ENCODE measurements at regions not wholly inside any gene's neighbourhood (a gene's known extent, or its start where the extent isn't known, plus 50 kb on each side); places are given as distances from the start of the nearest gene placed in this dataset.

DNA sequence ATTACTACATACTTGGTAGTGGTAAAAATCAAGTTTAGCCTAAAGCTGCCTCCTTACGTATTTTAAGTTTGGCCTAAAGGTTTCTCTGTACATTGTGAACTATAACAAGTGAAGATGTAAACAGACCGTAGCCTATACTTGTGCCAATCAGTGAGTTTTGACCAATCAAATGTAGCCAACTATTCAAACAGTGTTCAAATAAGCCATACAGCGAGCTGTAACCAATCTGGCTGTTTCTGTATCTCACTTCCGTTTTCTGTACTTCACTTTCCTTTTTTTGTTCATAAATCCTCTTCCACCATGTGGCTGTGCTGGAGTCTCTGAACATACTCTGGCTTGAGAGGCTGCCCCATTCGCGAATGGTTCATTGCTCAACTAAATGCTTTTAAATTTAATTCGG, 2504.6 kb downstream of the PCDH9 start:
- TF ChIP-seq, protein P1, sequence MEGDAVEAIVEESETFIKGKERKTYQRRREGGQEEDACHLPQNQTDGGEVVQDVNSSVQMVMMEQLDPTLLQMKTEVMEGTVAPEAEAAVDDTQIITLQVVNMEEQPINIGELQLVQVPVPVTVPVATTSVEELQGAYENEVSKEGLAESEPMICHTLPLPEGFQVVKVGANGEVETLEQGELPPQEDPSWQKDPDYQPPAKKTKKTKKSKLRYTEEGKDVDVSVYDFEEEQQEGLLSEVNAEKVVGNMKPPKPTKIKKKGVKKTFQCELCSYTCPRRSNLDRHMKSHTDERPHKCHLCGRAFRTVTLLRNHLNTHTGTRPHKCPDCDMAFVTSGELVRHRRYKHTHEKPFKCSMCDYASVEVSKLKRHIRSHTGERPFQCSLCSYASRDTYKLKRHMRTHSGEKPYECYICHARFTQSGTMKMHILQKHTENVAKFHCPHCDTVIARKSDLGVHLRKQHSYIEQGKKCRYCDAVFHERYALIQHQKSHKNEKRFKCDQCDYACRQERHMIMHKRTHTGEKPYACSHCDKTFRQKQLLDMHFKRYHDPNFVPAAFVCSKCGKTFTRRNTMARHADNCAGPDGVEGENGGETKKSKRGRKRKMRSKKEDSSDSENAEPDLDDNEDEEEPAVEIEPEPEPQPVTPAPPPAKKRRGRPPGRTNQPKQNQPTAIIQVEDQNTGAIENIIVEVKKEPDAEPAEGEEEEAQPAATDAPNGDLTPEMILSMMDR (IDR thresholded peaks at IDR 0.05) = no peak
- no peak for TF ChIP-seq ZFX (IDR thresholded peaks at IDR 0.05; ENCODE audit: borderline replicate concordance)

Data from 22Rv1 (cell line).